ENCODE measurements at regions not wholly inside any gene's neighbourhood (a gene's known extent, or its start where the extent isn't known, plus 50 kb on each side); places are given as distances from the start of the nearest gene placed in this dataset.
"Not testable (repeated sequence)": the region's sequence is repeated elsewhere in the genome, so short reads cannot be mapped to it uniquely, and the experiment has no call there.

DNA sequence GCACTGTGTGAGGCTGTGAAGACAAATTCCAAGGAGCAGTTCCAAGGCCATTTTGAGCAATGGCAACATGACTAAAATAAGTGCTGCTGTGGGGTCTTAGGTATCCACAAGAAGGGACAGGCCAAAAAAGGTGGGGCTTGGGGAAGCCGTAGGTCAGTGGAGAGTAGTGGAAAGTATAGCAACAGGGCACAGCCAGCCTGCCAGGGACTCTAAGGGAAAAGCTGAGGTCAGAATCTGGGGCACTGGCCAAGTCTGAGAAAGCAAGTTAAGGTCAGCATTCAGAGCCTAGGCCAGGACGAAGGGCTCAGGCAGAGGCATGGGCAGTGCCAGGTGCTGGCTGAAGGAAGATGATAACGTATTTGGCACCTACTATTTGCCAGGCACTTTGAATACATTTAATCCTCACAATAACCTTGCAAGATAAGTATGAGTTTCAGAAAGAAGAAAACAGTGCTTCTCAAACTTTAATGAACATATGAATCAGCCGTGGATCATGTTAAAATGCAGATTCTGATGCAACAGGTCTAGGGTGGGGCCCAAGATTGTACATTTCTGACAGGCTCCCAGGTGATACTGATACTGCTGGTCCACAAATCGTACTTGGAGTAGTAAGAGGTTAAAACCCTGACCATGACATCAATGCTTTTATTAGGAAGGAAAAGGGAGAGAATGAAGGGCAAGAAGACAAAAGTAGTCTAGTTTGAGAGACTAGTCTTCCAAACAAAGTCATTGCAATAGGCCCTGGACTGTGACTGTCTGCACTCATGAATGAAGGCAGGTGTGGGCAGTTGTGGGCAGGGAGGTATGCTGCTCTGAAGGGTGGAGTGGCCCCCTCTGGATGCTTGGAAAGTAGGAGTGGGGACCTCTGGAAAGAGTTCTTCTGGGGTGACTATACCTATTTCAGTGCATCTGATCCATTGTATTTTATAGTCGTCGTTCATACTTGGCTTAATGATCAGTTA is 106.3 kb upstream of the ANKRD28 start:
- DNase-seq (ENCODE audit: low read depth): no peak

DNA sequence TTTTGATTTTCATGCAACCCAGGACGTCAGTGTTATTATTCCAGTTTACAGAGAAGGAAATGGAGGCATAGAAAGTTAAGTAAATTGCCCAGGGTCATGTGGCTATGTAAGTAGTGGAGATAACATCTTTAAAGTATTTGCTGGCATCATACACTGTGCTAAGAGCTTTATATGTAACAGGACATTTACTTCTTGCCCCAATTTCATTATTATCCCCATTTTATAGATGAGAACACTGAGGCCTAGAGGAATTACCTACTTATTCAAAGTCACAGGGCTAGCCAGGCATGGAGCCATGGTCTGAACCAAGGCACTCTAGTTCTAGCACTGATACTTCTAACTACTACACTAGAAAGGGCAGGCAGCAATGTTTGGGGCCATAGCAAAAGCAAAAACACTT is 107.3 kb upstream of the ANKRD28 start:
- no peak for DNase-seq (ENCODE audit: low read depth)

DNA sequence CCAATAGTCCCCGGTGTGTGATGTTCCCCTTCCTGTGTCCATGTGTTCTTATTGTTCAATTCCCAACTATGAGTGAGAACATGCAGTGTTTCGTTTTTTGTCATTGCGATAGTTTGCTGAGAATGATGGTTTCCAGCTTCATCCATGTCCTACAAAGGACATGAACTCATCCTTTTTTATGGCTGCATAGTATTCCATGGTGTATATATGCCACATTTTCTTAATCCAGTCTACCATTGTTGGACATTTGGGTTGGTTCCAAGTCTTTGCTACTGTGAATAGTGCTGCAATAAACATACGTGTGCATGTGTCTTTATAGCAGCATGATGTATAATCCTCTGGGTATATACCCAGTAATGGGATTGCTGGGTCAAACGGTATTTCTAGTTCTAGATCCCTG is 109.6 kb upstream of the ANKRD28 start:
- DNase-seq (ENCODE audit: low read depth): not testable (repeated sequence)

DNA sequence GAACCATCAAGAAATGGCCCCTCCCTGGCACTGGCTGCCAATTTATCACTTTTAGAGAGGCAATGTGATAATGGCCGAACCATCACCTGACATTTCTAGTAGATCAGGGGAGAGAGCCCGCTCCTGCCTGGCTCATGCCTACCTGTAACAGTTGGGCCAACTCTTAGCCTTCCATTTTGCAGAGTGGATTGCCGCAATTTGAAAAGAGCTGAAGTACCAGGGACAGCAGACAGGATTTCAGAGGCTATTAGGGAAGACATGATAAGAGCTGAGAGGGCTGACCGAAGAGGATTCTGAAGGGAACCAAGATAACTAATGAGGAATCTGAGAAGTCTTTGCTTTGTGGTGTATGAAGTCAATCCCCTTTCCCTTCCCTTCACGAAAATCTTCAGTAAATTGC is 121.2 kb upstream of the ANKRD28 start:
- DNase-seq (ENCODE audit: low read depth): no peak

DNA sequence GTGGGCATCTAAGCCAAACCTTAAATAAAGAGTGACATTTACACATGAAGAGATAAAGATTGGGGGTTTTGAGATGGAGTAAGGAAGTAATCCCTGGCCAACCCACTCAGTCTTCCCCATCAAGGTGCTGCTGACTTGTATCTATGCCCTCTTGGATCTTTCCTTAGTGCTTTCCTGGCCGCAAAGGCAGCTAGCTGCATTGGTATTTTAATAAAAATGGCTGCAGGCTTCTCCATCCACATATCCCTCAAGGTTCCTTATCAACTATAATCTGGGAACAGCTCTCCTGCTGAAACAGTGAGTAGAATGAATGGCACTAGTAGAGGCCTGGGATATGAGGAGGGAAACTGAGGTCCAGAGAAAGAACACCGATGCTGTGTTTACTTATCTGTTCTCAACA is 122.2 kb upstream of the ANKRD28 start:
- no peak for DNase-seq (ENCODE audit: low read depth)

DNA sequence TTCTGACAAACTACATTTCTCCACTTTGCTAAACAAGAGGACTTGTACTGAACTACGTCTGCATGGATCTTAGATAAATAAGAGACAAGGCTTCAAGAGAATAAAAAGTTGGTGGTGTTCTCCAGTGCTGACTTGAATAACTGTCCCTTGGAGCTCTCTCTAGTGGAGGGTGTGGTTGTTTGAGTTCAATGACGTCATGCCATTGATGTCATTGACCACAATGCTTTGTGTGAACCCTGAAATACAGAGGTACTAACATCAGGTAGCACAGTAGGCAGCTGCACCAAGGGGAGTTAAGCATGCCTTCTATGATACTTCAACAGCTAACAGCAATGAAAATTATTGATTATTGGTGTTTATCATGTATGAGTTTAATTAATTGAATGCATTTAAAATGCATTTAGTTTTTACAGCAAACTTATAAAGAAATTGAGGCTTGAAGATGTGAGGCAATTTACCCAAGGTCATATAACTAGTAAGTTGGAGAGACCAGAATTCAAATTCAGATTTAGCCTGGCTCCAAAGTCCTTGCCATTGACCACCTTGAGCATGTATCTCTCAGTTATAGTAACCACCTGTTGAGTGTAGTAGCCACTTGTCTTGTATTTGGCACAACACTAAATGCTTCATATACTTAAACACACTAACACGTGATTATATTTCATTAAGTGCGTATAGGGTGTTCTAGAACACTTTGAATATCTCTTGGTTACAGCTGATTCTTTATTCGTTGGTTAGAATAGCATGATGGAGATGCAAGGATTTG is 126.0 kb upstream of the ANKRD28 start:
- DNase-seq (ENCODE audit: low read depth): no peak

DNA sequence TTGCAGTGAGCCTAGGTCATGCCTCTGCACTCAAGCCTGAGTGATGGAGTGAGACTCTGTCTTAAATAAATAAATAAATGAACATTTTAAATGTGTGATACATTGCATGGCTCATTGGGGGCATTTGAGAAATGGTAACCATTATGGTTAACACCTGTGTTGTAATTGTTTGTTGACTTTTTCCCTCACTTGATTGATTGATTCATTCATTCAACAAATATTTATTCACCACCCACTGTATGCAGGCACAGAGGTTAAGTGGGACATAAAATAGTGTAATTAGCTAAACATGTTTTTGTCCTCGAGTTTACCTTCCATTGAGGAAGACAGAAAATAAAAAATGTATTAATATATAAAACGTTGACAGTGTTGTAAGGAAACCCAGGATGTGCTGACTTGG is 127.1 kb upstream of the ANKRD28 start:
- DNase-seq (ENCODE audit: low read depth): no peak

DNA sequence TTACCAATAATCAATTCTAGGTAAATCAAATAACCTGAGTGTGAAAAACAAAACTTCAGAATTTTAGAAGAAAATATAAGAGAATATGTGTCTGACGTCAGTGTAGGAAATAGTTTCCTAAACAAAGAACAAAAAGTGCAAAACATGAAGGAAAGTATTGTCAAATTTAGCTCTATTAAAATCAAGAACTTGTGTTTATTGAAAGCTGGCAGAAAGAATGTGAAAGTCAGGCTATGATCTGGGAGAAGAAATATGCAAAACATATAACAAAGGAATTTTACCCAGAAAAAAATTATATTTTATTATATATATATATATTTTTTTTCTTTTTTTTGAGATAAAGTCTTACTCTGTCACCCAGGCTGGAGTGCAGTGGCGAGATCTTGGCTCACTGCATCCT is 129.1 kb upstream of the ANKRD28 start:
- no peak for DNase-seq (ENCODE audit: low read depth)

DNA sequence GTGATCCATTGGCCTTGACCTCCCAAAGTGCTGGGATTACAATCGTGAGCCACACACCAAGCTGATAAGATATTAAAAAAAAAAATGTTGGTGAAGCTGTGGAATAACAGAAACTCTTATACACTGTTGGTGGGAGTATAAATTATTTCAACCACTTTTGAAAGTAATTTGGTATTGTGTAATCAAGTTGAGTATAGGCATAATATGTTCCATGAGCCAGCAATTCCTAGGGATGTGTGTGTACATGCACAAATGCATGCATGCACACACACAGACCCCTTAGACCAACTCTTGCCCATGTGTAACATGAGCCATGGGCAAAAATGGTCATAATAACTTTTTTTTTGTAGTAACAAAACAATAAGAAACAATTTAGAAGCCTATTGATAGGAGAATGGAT is 130.2 kb upstream of the ANKRD28 start:
- no peak for DNase-seq (ENCODE audit: low read depth)

DNA sequence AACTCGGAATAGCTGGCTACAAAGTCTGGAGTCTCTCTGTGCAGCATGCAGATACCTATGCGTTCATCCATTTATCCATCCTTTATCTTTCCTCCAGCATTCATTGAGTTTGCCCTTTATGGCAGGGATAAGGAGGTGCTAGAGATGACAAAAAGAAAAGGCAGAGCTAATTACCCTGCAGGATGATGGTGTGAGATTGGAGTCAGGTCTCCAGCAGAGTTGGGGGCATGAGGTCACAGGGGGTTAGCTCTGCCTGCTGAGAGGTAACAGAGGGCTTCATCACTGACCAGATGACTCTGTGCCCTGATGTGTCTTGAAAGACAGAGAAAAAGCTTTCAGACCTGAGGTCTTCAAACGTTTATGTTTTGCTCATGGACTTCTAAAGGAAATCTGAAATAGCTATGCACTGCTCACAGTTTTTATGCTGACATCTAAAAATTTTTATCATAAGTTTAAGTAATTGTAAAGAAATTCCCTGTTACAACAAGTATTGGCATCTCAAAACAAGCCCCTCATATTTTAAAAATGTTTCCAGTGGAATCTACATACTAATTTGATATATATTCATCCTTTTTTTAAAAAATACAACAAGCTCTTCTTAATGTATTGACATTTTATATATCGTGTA is 132.3 kb upstream of the ANKRD28 start:
- DNase-seq (ENCODE audit: low read depth): no peak

DNA sequence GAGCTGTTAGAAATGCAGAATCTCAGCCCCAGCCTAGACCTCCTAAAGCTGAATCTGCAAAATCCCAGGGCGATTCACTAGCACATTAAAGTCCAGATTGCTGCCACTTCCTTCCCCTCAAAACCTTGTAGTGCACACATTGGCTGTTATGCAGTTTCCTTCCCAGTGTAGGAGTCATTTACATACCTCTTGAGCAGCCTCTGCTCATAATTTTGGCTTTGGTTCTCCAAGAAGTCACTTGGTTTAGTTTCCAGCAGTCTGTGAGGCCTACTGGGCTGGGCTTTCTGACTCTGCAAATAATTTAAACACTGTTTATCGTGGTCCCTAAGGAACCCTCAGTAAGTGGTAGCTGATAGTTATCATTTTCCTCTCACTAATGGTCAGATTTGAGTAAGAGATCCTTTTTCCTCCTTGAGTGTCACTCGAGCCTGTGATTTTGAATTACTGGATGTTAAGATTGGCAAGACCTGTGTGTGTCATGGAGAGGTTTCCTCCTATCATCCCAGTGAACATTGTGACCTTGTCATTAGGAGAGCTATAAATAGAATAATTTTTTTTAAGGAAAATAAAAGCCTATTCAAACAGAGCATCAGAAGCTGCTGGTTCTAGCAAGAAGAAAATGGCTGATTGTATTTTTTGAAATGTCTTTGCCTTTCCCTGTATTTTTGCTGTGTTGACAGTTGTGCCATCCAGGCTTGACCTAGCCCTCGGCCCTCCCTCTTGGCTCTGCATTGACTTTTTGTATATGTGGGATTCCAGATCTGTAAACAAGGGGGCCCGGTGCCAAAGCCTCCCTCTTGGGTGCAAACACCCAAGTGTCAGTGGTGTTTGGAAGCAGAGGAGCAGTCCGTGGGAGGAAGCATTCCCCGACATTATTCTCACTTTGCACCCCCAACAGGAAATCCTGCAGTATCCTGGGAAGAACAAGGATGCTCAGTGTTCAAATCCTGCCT is 134.8 kb upstream of the ANKRD28 start:
- DNase-seq (ENCODE audit: low read depth): no peak

DNA sequence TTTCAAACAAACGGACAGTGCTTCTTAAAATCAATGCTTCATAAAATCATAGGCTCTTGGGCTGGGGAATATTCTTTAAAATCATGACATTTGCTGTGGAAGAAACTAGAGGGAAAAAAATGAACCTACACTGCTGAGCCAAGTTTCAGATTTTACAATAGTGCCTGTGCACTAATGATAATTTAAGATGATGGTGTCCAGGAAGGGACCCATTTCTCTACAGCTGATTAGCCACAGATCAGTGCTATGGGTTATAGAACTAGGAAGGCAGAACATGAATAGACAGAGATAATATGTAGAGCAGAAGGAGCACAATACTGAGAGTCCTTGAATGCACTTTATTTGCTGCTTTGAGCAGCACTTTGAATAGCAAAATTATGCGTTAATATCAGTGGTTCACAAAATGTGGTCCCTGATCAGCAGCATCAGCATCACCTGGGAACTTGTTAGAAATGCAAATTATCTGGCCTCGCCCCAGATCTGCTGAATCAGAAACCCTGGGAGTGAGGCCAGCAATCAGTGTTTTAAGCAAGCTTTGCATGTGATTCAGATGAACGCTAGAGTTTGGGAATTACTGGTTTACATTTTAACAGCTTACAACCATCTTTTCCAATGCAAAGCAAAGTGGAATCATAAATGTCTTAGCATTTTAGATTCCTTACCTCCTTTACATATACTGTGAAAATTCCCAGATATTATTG is 135.8 kb upstream of the ANKRD28 start:
- DNase-seq (ENCODE audit: low read depth): no peak

DNA sequence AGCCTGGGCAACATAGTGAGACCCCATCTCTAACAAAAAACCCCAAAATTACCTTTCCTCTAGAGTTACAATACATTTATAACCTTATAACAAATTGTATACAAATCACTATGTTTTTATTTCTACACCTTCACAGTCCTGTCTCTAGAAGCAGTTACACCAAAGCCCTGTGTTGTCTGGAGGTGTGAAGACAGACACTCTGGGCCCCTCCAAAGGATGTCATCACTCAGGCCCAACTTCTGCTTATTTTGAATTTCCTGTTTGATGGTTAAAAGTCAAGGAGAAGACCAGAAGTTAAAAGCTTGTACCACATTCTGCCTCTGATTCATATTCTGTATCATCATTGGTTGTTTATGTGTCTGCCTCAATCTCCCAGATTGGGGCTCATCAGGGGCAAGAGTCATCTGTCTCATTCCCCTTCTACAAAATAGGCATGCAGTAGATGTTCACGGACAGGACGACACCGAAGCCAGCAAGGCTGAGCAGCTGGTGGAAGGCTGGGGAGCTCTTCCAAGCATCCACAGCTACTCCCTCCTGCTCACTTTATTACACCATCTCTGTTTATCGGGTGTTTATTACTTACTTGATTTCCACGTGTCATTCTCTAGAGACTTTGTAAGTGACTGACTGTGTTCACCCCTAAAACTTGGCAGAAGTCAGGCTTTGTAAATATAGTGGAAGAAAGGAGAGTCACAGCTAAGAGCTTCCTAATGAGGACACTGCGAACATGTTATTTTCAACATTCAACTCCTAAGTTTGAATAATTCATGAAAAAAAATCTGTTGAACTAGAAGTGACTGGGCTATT is 136.8 kb upstream of the ANKRD28 start:
- DNase-seq (ENCODE audit: low read depth): no peak

DNA sequence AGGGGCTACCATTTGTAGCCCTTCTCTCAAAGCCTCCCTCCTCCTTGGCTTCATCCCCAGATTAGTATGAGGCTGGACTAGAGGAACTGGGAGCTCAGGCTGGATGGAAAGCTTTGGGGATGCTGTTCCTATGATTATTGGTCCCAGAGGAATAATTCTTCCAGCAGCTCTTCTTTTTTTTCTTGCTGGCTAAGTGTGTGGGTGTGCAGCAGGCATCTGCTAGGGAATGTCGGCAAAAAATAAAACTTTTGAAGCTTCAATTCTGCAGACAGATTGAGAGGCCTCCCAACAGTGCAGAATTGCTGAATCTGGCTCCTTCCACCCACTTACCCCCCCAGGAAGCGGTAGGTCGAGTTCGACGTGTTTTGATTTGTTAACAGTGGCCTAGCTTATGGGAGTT is 138.5 kb upstream of the ANKRD28 start:
- no peak for DNase-seq (ENCODE audit: low read depth)

DNA sequence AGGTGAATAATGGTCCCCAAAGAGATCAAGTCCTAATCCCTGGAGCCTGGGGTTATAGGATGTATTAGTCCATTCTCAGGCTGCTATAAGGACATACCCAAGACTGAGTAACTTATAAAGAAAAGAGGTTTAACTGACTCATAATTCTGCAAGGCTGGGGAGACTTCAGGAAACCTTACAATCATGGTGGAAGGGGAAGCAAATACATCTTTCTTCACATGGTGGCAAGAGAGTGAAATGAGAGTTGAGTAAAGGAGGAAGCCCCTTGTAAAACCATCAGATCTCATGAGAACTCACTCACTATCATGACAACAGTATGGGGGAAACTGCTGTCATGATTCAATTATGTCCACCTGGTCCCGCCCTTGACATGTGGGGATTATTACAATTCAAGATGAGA is 142.9 kb upstream of the ANKRD28 start:
- no peak for DNase-seq (ENCODE audit: low read depth)

DNA sequence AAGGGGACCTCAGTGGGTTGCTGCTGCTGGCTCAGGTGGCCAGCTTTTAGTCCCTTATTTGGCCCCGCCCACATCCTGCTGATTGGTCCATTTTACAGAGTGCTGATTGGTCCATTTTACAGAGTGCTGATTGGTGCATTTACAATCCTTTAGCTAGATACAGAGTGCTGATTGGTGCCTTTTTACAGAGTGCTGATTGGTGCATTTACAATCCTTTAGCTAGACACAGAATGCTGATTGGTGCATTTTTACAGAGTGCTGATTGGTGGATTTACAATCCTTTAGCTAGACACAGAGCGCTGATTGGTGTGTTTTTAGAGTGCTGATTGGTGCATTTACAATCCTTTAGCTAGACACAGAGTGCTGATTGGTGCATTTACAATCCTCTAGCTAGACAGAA is 143.7 kb upstream of the ANKRD28 start:
- not testable (repeated sequence) for DNase-seq (ENCODE audit: low read depth)

DNA sequence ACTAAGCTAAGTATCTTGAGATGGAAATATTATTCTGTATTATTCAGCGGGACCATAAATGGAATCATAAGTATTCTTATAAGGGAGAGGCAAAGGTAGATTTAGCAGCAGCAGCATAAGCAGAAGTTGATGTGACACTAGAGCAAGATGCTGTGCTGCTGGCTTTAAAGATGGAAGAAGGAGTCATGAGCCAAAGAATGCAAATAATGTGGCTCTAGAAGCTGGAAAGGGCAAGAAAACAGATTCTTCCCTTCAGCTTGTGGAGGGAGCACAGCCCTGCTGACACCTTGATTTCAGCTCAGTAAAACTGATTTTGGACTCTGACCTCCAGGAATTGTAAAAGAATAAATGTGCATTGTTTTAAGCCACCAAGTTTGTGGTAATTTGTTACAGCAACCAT is 144.2 kb upstream of the ANKRD28 start:
- DNase-seq (ENCODE audit: low read depth): no peak

DNA sequence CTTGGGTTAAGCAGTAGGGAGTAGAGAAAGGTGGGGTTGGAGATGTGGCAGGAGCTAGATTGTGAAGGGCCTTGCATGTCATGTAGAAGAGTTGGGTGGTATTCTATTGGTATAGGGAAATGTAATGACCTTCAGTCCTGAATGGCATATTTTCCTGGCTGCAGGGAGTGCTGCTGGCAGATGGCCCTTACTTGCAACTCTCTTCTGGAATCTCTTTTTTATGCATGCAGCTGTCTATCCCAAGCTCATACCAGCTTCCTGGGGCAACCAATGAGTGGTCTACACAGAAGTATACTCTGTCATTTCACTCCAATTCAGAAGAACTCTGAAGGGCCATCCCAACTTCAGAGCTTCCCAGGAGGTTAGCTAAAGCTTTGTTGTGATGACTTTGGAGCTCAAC is 144.7 kb upstream of the ANKRD28 start:
- no peak for DNase-seq (ENCODE audit: low read depth)

DNA sequence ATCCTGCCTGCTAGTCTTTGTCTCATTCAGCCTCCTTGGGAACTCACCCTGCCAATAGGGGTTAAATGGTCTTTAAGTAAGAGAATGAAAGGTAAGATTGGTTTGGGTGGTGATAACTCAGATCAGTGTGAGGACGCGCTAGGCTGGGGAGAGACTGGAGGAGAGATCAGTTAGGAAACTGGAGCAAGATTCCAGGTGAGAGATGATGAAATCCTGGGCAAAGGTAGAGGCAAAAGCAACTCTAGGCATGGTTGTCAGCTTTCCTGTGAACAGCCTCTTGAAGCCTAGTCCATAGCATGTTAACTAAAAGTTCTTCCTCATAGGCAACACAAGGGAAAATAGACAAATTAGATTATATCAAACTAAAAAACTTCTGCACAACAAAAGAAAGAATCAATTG is 145.2 kb upstream of the ANKRD28 start:
- DNase-seq (ENCODE audit: low read depth): no peak

DNA sequence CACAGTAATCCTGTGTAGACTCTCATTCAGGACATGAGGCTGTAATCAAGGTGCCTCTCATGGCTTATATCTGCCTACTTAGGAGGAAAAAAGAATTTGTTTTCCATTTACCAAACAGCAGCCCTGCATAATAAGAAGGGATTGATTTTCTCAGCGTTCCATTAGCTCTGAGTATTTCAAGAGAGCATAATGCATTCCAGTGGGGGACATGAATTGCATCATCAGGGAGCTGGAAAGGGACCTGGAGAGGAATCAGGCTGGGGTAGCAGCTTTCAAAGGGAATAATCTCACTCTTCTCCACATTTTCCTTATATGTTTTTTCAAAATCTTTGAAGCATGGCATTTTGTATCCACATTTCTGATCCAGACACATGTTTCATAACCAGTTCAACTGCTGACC is 150.6 kb upstream of the ANKRD28 start:
- DNase-seq (ENCODE audit: low read depth): no peak
